H1 (cell line): ENCODE measurements at regions not wholly inside any gene's neighbourhood (a gene's known extent, or its start where the extent isn't known, plus 50 kb on each side); places are given as distances from the start of the nearest gene placed in this dataset.

Source experiments
- CTCF ChIA-PET: fragments of 300-600 bp; sonication (Branson Sonifier 250); formaldehyde crosslinking; loops from one replicate; lab custom pipeline; 2021; ENCODE audit not compliant: partially characterized antibody; lab: Charles Lee
- POLR2A ChIA-PET: fragments of 300-600 bp; sonication (Branson Sonifier 250); formaldehyde crosslinking; loops from one replicate; lab custom pipeline; 2021; ENCODE audit warnings: inconsistent platforms; ENCODE audit not compliant: partially characterized antibody; lab: Charles Lee
- DNase-seq, 2 experiments: peaks; one replicate each; pipeline versions ENCODE4 v3.0.0 to v3.0.0-alpha.2; 2010 to 2022; ENCODE audit warnings: low spot score in 2 of 2, low read depth in 1 of 2, mixed read lengths in 1 of 2
- FAIRE-seq: peaks from 2 replicates; lab custom pipeline; 2011; peaks lifted over from hg19 to GRCh38; lab: Jason Lieb, UNC
- H2AFZ ChIP-seq: 2 replicates; pipeline ENCODE4 v1.8.1; 2012; ENCODE audit warnings: low read length, inconsistent platforms
- H2AK5ac ChIP-seq: 2 replicates; pipeline ENCODE4 v1.6.1; 2013; ENCODE audit warnings: low read depth, low read length
- H2BK120ac ChIP-seq: replicated peaks from 2 replicates; pipeline ENCODE3; 2013; ENCODE audit warnings: low read depth, low read length, inconsistent platforms
- H2BK12ac ChIP-seq: 2 replicates; pipeline ENCODE4 v1.6.1; 2013; ENCODE audit warnings: low read depth, low read length
- H2BK15ac ChIP-seq: 2 replicates; pipeline ENCODE4 v1.6.1; 2013; ENCODE audit warnings: low read length
- H2BK20ac ChIP-seq: 2 replicates; pipeline ENCODE4 v1.6.1; 2013; ENCODE audit warnings: low read length
- H2BK5ac ChIP-seq: 2 replicates; pipeline ENCODE4 v1.6.1; 2013; ENCODE audit warnings: low read depth, low read length
- H3K14ac ChIP-seq: 2 replicates; pipeline ENCODE4 v1.6.1; 2013; ENCODE audit warnings: inconsistent platforms; ENCODE audit not compliant: insufficient read length
- H3K18ac ChIP-seq: 2 replicates; pipeline ENCODE4 v1.6.1; 2013; ENCODE audit warnings: low read length; ENCODE audit errors: extremely low read depth
- H3K23ac ChIP-seq: 2 replicates; pipeline ENCODE4 v1.6.1; 2013; ENCODE audit warnings: inconsistent platforms; ENCODE audit not compliant: insufficient read length
- H3K23me2 ChIP-seq: 2 replicates; pipeline ENCODE4 v1.6.1; 2013; ENCODE audit warnings: low read depth, low read length
- H3K27ac ChIP-seq: 2 replicates; pipeline ENCODE4 v1.6.1; 2011; ENCODE audit warnings: low read depth, low read length, inconsistent platforms
- H3K27me3 ChIP-seq, 4 experiments: replicated peaks in 1 of 4; 1 replicate in 1 of 4; 2 replicates in 3 of 4; pipeline versions ENCODE4 v1.6.1 to v1.8.1; 2011 to 2013; ENCODE audit warnings: low read length in 3 of 4, mild to moderate bottlenecking in 3 of 4, inconsistent platforms in 2 of 4, mixed read lengths in 2 of 4, moderate library complexity in 1 of 4; ENCODE audit not compliant: control insufficient read depth in 3 of 4, insufficient read depth in 3 of 4; ENCODE audit errors: extremely low read depth in 1 of 4
- H3K36me3 ChIP-seq, 4 experiments: 2 replicates each; pipeline versions ENCODE4 v1.6.1 to v1.8.1; 2011 to 2013; ENCODE audit warnings: mild to moderate bottlenecking in 4 of 4, low read length in 3 of 4, moderate library complexity in 2 of 4, control low read depth in 1 of 4, inconsistent platforms in 1 of 4; ENCODE audit not compliant: insufficient read depth in 4 of 4, control insufficient read depth in 2 of 4
- H3K4ac ChIP-seq: replicated peaks from 2 replicates; pipeline ENCODE3; 2013; ENCODE audit warnings: low read length, low read depth, mixed read lengths, inconsistent platforms; ENCODE audit not compliant: insufficient read length
- H3K4me1 ChIP-seq, 4 experiments: replicated peaks in 1 of 4; 1 replicate in 1 of 4; 2 replicates in 3 of 4; pipeline versions ENCODE4 v1.6.1 to v1.8.1; 2011 to 2013; ENCODE audit warnings: low read length in 3 of 4, inconsistent platforms in 2 of 4, mixed read lengths in 1 of 4; ENCODE audit not compliant: insufficient read depth in 4 of 4, control insufficient read depth in 3 of 4
- H3K4me2 ChIP-seq, 2 experiments: 2 replicates each; pipeline versions ENCODE4 v1.6.1 to v1.8.1; 2011 to 2013; ENCODE audit warnings: low read depth in 2 of 2, low read length in 2 of 2, control low read depth in 1 of 2, inconsistent platforms in 1 of 2, mild to moderate bottlenecking in 1 of 2; ENCODE audit not compliant: insufficient read depth in 1 of 2
- H3K4me3 ChIP-seq, 4 experiments: fragments of 200-600, 300-600 bp in 1 of 4; sonication (generic), shearing (Covaris generic), sonication (Bioruptor Twin) in 1 of 4; 2 replicates each; pipeline versions ENCODE4 v1.5.1 to v1.8.1; 2011 to 2016; ENCODE audit warnings: low read length in 4 of 4, low read depth in 3 of 4, control low read depth in 2 of 4, inconsistent platforms in 2 of 4, mild to moderate bottlenecking in 2 of 4, mixed read lengths in 1 of 4, moderate library complexity in 1 of 4; ENCODE audit not compliant: insufficient read depth in 2 of 4; ENCODE audit errors: extremely low read depth in 1 of 4
- H3K56ac ChIP-seq: replicated peaks from 2 replicates; pipeline ENCODE3; 2013; ENCODE audit warnings: low read depth, mild to moderate bottlenecking, mixed read lengths, low read length, inconsistent platforms; ENCODE audit not compliant: insufficient read length
- H3K79me1 ChIP-seq: 2 replicates; pipeline ENCODE4 v1.6.1; 2013; ENCODE audit warnings: low read depth, low read length, control low read depth
- H3K79me2 ChIP-seq, 2 experiments: 2 replicates each; pipeline versions ENCODE4 v1.6.1 to v1.8.1; 2012 to 2013; ENCODE audit warnings: low read length in 2 of 2, mild to moderate bottlenecking in 2 of 2, inconsistent platforms in 1 of 2; ENCODE audit not compliant: insufficient read depth in 2 of 2, control insufficient read depth in 1 of 2
- H3K9ac ChIP-seq, 4 experiments: replicated peaks in 1 of 4; 1 replicate in 1 of 4; 2 replicates in 3 of 4; pipeline versions ENCODE4 v1.6.1 to v1.8.1; 2011 to 2013; ENCODE audit warnings: low read depth in 3 of 4, low read length in 3 of 4, control low read depth in 2 of 4, mild to moderate bottlenecking in 2 of 4, moderate library complexity in 2 of 4, inconsistent platforms in 1 of 4; ENCODE audit errors: extremely low read depth in 1 of 4
- H3K9me3 ChIP-seq, 2 experiments: 2 replicates each; pipeline versions ENCODE4 v1.6.1 to v1.8.1; 2012 to 2013; ENCODE audit warnings: mild to moderate bottlenecking in 2 of 2, moderate library complexity in 2 of 2, control low read depth in 1 of 2, inconsistent platforms in 1 of 2, low read depth in 1 of 2, low read length in 1 of 2, mixed read lengths in 1 of 2; ENCODE audit not compliant: insufficient read depth in 2 of 2
- H4K20me1 ChIP-seq, 2 experiments: replicated peaks in 1 of 2; 2 replicates each; pipeline versions ENCODE3 to v1.8.1; 2011 to 2013; ENCODE audit warnings: inconsistent platforms in 2 of 2, low read length in 2 of 2, mild to moderate bottlenecking in 1 of 2; ENCODE audit not compliant: insufficient read depth in 2 of 2, control insufficient read depth in 1 of 2
- H4K5ac ChIP-seq: 2 replicates; pipeline ENCODE4 v1.6.1; 2013; ENCODE audit warnings: low read length, low read depth, mixed read lengths, inconsistent platforms; ENCODE audit not compliant: insufficient read length
- H4K8ac ChIP-seq: 2 replicates; pipeline ENCODE4 v1.8.0; 2013; ENCODE audit warnings: mild to moderate bottlenecking, moderate library complexity, low read length, inconsistent platforms; ENCODE audit not compliant: insufficient read depth; ENCODE audit errors: extremely low read depth
- H4K91ac ChIP-seq: replicated peaks from 2 replicates; pipeline ENCODE3; 2013; ENCODE audit warnings: low read length, mixed read lengths, inconsistent platforms; ENCODE audit not compliant: insufficient read length
- EGR1 ChIP-seq: IDR thresholded peaks from 2 replicates; pipeline ENCODE4 v1.6.1; 2011; ENCODE audit warnings: low read depth, low read length, borderline replicate concordance
- NRF1 ChIP-seq: IDR thresholded peaks from 2 replicates; pipeline ENCODE4 v1.6.1; 2011; ENCODE audit warnings: mild to moderate bottlenecking, low read depth, low read length, improper control_type of control experiment
- SIN3A ChIP-seq, 2 experiments: IDR thresholded peaks in 1 of 2; conservative IDR thresholded peaks in 1 of 2; 2 replicates each; pipeline ENCODE4 v1.6.1; 2011 to 2012; ENCODE audit warnings: low read length in 2 of 2, improper control_type of control experiment in 1 of 2, low read depth in 1 of 2, mild to moderate bottlenecking in 1 of 2
- TAF1 ChIP-seq: IDR thresholded peaks from 2 replicates; pipeline ENCODE4 v1.6.1; 2011; ENCODE audit warnings: mild to moderate bottlenecking, low read depth, low read length
- TAF7 ChIP-seq: optimal IDR thresholded peaks from 2 replicates; pipeline ENCODE3; 2011; ENCODE audit warnings: low read depth, mild to moderate bottlenecking, inconsistent platforms, low read length, moderate library complexity, borderline replicate concordance
- TEAD4 ChIP-seq: IDR thresholded peaks from 2 replicates; pipeline ENCODE4 v1.6.1; 2012; ENCODE audit warnings: low read depth, low read length, inconsistent platforms, mixed read lengths
- WGBS, 2 experiments: shearing (Covaris generic) in 1 of 2; methylation state at CpG; one replicate each; pipeline versions ENCODE4 v1.1.6 to v1.1.7; 2013 to 2015; ENCODE audit warnings: low lambda C conversion rate in 2 of 2, mixed read lengths in 2 of 2, inconsistent platforms in 1 of 2, low coverage in 1 of 2, missing lambda C conversion rate in 1 of 2; ENCODE audit not compliant: insufficient replicate concordance in 2 of 2, insufficient coverage in 1 of 2, insufficient read length in 1 of 2; ENCODE audit errors: extremely low coverage in 1 of 2, missing lambda C conversion rate in 1 of 2; 5-methylcytosine and 5-hydroxymethylcytosine counted together
- TF ChIP-seq, protein P1 (sequence below): IDR thresholded peaks from 2 replicates; pipeline ENCODE4 v1.6.1; 2012; ENCODE audit warnings: inconsistent platforms

DNA sequence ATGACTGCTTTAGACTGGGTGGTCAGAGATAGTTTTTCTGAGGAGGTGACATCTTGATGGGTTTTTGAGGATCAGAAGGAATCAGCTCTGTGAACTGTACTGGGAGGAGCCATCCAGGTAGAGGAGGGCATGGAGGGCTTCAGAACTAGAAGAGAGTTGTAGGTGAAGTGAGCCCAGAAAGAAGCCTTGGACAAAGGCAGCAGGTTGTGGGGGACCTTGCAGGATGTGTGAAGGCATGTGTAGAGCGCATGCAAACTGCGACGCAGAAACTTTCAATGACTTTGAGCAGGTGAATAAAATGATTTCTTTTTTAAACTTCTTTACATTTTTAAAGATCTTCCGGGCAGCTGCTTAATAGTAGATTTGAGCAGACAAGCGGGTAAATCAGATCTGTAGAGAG, 83.9 kb upstream of the SIX2 start:
- no peak for FAIRE-seq

More for the DNA sequence above, 83.9 kb upstream of the SIX2 start:
- TF ChIP-seq, protein P1, sequence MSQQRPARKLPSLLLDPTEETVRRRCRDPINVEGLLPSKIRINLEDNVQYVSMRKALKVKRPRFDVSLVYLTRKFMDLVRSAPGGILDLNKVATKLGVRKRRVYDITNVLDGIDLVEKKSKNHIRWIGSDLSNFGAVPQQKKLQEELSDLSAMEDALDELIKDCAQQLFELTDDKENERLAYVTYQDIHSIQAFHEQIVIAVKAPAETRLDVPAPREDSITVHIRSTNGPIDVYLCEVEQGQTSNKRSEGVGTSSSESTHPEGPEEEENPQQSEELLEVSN = no peak
- TF ChIP-seq TAF7 (no peak), EGR1 (no peak), NRF1 (no peak), TAF1 (no peak), TEAD4 (no peak), SIN3A (conservative IDR thresholded peaks at IDR 0.05 in 1 of 2, IDR thresholded peaks at IDR 0.05 in 1 of 2; ENCODE audit: low read depth in 1 of 2, low read length in 2 of 2) (no peak)
- Histone ChIP-seq H2BK120ac (no peak overlapping the region), H3K27me3 (no peaks in the 10 kb centered on the region), H3K23ac (no peak overlapping the region), H3K56ac (no peak overlapping the region), H3K23me2 (no peaks in the 10 kb centered on the region), H4K91ac (no peak overlapping the region), H2BK12ac (no peak overlapping the region), H3K36me3 (no peaks in the 10 kb centered on the region), H3K4me3 (no peak overlapping the region), H3K4ac (no peak overlapping the region), H3K27ac (no peak overlapping the region), H3K9me3 (no peaks in the 10 kb centered on the region), H4K5ac (no peak overlapping the region), H2AK5ac (no peak overlapping the region), H3K18ac (no peak overlapping the region), H3K4me2 (no peak overlapping the region), H3K79me1 (no peaks in the 10 kb centered on the region), H3K4me1 (no peaks in the 10 kb centered on the region), H3K79me2 (no peaks in the 10 kb centered on the region), H2AFZ (no peak overlapping the region), H4K20me1 (no peaks in the 10 kb centered on the region), H2BK20ac (no peak overlapping the region), H4K8ac (no peak overlapping the region), H2BK5ac (no peak overlapping the region), H3K9ac (no peak overlapping the region), H2BK15ac (no peak overlapping the region), H3K14ac (no peak overlapping the region)
- ChIA-PET POLR2A (no interaction called here), CTCF (interaction anchor here (1.0 to 1.4 kb wide), 4 partner anchors 8 to 492 kb away, joined by 3 to 4 read pairs (median 4); no protein-coding TSS in a partner anchor)
- 98% methylated on average over 5 of the region's 5 CpGs; no CpG with 5 or more reads in 1 of the 2 experiments for WGBS, 2 experiments
- DNase-seq = no peak
